HUDEP-2 (cell line): ENCODE measurements at regions not wholly inside any gene's neighbourhood (a gene's known extent, or its start where the extent isn't known, plus 50 kb on each side); places are given as distances from the start of the nearest gene placed in this dataset.

Experiments used
- DNase-seq, 76 experiments: peaks; one replicate each; lab custom pipeline; 2025; ENCODE audit not compliant: unreplicated experiment in 76 of 76; lab: John Stamatoyannopoulos, UW

DNA sequence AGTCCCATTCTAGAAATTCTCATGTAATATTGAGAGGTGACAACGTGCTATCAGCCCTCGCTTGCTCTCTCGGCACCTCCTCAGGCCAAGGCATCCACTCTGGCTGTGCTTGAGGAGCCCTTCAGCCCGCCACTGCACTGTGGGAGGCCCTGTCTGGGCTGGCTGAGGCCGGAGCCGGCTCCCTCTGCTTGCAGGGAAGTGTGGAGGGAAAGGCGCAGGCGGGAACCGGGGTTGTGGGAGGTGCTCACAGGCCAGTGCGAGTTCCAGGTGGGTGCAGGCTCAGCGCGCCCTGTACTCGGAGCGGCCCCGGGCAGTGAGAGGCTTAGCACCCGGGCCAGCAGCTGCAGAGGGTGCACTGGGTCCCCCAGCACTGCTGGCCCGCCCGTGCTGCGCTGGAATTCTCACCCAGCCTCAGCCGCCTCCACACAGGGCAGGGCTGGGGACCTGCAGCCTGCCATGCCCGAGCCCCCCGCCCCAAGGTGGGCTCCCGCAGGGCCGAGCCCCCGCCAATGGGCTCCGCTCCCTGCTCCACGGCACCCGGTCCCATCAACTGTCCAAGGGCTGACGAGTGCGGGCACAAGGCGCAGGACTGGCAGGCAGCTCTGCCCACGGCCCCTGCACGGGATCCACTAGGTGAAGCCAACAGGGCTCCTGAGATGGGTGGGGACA is 1680.6 kb upstream of the LRRTM1 start:
- DNase-seq = no peak

DNA sequence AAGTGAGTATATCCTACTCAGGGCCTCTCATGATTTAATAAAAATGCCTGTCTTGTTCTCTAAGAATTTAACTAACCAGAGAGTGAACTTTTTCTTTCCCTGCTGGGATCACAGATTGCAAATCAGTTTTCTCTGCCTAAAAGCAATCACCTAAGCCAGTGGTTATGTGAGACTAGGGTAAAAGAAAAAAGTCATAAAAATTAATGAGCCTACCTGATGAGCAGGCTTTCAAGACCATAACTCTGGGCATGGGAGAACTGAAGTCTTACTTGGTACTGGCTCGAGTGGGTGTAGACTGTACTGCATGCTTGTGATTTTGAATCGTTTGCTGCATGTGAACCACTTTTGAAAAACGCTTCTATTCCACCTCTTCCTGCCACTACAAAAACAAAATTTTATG is 1677.0 kb upstream of the LRRTM1 start:
- DNase-seq = no peak

DNA sequence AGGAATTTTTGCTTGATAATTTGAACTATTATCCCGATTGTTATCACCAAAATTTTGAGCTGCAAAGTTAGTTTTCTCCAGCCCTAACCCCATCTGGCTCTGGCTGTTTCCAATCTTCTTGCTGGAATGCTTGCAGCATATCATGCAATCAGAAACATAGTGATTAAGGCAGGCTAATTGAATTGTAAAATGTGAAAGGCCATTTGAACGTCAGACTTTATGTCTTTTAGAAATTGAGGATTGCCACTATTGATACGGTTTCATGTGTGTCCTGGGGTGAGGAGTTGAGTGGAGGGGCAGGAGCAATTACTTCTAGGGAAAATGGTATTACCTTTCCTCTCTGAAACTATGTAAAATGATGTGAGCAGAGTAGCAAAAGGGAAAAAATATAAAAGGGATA is 1674.5 kb upstream of the LRRTM1 start:
- DNase-seq = no peak

DNA sequence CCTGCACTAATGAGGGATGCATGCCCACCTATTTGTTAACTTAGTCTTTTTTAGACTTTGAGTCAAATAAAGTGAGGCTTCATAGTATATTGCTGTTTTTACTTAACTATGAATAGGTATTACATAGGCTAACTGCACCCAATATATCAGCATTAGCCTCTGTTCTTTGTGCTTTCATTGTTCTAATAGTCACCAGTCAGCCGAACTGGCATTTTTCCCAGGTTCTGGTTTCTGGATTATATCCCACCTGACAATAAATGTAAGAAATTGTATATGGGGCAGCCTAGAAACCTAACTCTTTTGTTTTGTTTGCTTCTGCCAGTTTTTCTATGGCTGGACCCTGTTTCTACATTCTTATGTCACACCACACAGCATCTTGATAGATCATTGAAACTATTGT is 1672.4 kb upstream of the LRRTM1 start:
- DNase-seq = no peak

DNA sequence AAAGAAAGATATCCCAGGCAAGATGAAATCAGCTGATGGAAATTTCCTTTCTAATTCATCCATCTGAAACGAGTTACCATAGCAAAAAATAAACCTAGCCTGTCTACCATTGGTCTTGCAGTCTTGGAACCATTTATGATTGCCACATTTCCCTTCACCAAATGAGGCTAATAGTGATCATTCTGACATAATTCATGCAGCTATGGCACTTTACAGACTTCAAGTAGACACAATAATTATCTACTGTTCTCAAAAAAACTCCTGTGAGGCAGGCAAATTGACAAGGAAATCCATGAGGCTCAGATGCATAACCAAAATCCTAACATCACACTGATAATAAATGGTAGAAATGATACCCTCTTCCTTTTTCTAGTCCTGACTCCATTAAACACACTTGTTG is 1669.7 kb upstream of the LRRTM1 start:
- DNase-seq = no peak

- no peak for DNase-seq
Observed at GRCh38 chr2:81942876-81943275, 1638.3 kb upstream of the LRRTM1 start.

GRCh38 chr2:81942136-81942680 is 1637.7 kb upstream of the LRRTM1 start:
- DNase-seq = no peak

DNA sequence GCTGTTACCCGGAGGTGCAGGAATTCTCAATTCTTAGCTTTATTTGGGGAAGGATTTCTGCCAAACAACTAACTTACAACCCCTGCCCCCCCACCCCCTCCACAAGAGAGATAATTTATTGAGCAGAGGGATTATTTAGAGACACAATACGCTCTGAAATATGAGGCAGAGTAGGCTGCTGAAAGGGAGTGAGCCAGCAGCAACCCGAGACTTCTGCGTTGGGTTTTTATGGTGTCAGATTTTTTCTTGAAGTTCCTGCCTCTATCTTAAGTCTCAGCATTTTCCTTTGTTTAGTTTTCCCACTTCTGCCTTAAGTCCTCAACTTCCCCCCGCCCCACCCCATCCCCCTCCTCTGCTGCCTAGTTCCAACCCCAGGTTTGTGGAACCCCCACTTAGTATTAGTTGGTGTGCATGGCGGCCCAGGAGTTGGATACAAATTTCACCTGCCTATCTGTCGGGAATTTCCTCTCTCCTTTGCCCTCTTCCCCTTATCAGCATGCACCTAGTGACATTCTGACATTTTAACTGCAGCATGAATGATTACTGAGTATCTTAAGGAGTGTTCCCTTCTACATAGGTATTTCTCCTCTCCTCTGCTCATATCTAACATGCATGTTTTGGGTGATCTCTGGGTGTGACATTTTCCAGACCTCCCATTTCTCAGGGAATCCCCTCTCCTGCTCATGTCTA is 1635.9 kb upstream of the LRRTM1 start:
- DNase-seq = no peak

GRCh38 chr2:81937944-81938343 is 1633.4 kb upstream of the LRRTM1 start:
- no peak for DNase-seq

- no peak for DNase-seq
Observed at GRCh38 chr2:81903534-81903933, 1599.0 kb upstream of the LRRTM1 start.

GRCh38 chr2:81901017-81901416 is 1596.5 kb upstream of the LRRTM1 start:
- DNase-seq = no peak

DNA sequence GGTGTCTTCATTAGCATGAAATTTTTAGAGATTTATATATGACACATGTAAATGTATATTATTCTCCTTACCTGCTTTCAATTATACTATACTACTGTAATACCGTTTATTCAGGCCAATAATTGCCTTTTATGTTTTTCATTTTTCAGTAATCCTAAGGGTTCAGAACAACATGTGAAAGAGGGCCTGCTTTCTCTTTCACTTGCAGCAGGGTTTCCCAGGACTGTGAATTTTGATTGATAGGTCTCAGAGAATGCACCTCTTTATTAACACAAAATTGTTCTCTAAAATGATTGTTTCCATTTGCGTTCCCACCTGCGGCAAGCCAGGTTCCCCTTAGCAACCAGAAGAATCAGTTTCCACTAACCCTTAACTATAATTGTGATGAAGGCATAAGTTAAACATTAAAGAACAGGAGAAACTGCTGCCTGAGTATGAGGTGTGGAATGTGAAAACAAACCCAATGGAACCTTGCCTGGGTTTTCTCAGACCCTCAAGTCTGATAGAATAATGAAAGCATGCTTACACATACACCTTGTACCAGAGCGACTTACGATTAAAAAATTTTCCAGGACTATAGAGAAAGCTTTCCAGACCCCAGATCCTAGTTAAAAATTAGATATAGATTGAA is 1591.2 kb upstream of the LRRTM1 start:
- no peak for DNase-seq

DNA sequence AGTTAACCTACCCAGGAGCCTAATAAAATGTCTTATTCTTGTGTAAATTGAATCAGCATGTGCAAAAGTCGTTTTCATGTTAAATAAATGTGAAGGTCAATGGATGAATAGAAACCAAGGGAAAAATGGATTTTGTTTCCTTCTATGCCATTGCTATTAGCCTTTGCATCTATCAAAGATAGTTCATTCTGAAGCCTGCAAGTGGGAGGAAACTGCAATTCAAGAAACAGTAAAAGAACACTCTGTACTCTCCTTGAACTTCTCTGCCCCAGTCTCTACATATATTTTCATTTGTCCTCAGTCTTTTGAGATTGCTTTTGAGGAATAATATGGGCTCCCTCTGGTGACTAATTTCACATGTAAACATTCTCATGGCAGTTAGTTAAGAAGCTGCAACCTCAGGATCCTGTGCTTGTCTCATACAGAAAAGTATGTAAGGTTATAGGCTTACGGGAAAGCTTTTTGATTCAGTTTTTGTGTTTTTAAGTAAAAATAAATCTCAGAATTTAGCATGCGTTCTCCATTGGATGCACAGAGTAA is 1590.0 kb upstream of the LRRTM1 start:
- DNase-seq = no peak

GRCh38 chr2:81876624-81877023 is 1572.1 kb upstream of the LRRTM1 start:
- no peak for DNase-seq

DNA sequence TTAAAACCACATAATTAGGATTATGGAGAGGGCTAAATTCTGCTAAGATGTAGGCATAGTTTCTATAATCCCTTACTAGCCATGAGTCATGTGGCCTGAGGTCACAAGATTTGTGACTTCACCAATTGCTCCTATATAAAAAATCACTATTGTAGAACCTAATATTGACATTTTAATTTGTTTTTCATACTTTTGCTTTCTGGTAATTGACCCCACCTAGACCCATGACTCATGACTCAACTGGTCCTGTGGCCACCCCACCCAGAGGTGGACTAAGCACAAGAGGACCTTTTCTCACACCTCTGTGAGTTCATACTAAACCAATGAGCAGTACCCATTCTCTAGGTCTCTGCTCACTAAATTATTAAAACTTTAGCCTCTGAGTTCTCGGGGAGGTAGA is 1567.5 kb upstream of the LRRTM1 start:
- DNase-seq = no peak

DNA sequence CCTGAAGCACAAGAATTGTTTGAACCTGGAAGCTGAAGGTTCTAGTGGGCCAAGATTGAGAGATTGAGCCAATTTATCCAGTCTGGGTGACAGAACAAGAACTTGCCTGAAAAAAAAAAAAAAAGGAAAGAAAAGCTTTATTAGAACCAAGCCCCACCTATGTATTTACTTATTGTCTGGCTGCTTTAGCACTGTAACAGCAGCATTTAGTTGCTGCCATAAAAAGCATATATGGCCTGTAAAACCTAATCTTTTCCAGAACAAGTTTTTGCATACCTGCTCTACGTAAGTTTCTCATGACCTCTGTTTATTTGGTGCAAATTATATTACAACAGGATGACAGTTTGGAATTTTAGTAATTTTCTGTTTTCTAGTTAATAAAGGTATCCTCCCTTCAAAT is 1565.6 kb upstream of the LRRTM1 start:
- no peak for DNase-seq

GRCh38 chr2:81858998-81859397 is 1554.4 kb upstream of the LRRTM1 start:
- no peak for DNase-seq

GRCh38 chr2:81853341-81853740 is 1548.8 kb upstream of the LRRTM1 start:
- DNase-seq = no peak

GRCh38 chr2:81852651-81853050 is 1548.1 kb upstream of the LRRTM1 start:
- no peak for DNase-seq

DNA sequence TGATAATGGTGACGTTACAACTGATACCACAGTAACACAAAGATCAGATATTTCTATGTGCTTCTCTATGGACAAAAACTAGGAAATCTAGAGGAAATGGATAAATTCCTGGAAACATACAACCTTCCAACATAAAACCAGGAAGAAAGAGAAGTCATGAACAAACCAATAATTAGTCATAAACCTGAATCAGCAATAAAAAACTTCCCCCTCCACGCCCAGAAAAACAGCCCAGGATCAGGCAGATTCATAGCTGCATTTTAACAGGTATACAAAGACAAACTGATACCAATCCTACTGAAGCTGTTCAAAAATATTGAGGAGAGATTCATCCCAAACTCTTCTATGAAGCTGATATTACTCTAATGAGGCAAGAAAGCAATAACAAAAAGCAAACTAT is 1535.2 kb upstream of the LRRTM1 start:
- DNase-seq = no peak

GRCh38 chr2:81835321-81836000 is 1530.9 kb upstream of the LRRTM1 start:
- no peak for DNase-seq
